ENCODE measurements at regions not wholly inside any gene's neighbourhood (a gene's known extent, or its start where the extent isn't known, plus 50 kb on each side); places are given as distances from the start of the nearest gene placed in this dataset.

- TF ChIP-seq CTCF (IDR thresholded peaks at IDR 0.05) (no peak), POLR2A (IDR thresholded peaks at IDR 0.05) (no peak)
Measured at GRCh38 chr1:189530162-189530561, 947.5 kb downstream of the BRINP3 start.
